H9 (cell line): ENCODE measurements at regions not wholly inside any gene's neighbourhood (a gene's known extent, or its start where the extent isn't known, plus 50 kb on each side); places are given as distances from the start of the nearest gene placed in this dataset.

Source experiments
- DNase-seq: peaks from one replicate; pipeline ENCODE4 v3.0.0-alpha.2; 2017
- H2AFZ ChIP-seq: one replicate; pipeline ENCODE4 v1.6.1; 2013; ENCODE audit warnings: mild to moderate bottlenecking, low read length, control low read depth, moderate library complexity
- H2AK5ac ChIP-seq: 2 replicates; pipeline ENCODE4 v1.6.1; 2013; ENCODE audit warnings: low read length, control low read depth, mixed read lengths; ENCODE audit not compliant: insufficient read length
- H2BK120ac ChIP-seq: one replicate; pipeline ENCODE4 v1.6.1; 2013; ENCODE audit warnings: low read depth, mild to moderate bottlenecking, low read length, control low read depth, inconsistent platforms; ENCODE audit not compliant: poor library complexity, severe bottlenecking
- H2BK12ac ChIP-seq: 2 replicates; pipeline ENCODE4 v1.6.1; 2013; ENCODE audit warnings: low read length, control low read depth, mixed read lengths, low read depth; ENCODE audit not compliant: insufficient read length
- H2BK15ac ChIP-seq: 2 replicates; pipeline ENCODE4 v1.6.1; 2013; ENCODE audit warnings: low read depth, low read length, control low read depth
- H2BK20ac ChIP-seq: one replicate; pipeline ENCODE4 v1.6.1; 2013; ENCODE audit warnings: low read depth, mild to moderate bottlenecking, low read length, control low read depth, inconsistent platforms; ENCODE audit not compliant: poor library complexity, severe bottlenecking
- H2BK5ac ChIP-seq: 2 replicates; pipeline ENCODE4 v1.6.1; 2013; ENCODE audit warnings: low read length, control low read depth, mixed read lengths; ENCODE audit not compliant: insufficient read length
- H3K14ac ChIP-seq: 2 replicates; pipeline ENCODE4 v1.6.1; 2013; ENCODE audit warnings: low read length, control low read depth; ENCODE audit not compliant: insufficient read depth
- H3K18ac ChIP-seq: 2 replicates; pipeline ENCODE4 v1.6.1; 2013; ENCODE audit warnings: low read depth, mild to moderate bottlenecking, mixed read lengths, low read length, control low read depth; ENCODE audit not compliant: insufficient read length
- H3K23ac ChIP-seq: 2 replicates; pipeline ENCODE4 v1.6.1; 2013; ENCODE audit warnings: low read length, control low read depth, mixed read lengths, low read depth; ENCODE audit not compliant: insufficient read length
- H3K23me2 ChIP-seq: 2 replicates; pipeline ENCODE4 v1.6.1; 2013; ENCODE audit warnings: low read depth, mild to moderate bottlenecking, mixed read lengths, low read length, control low read depth; ENCODE audit not compliant: insufficient read length, poor library complexity, severe bottlenecking
- H3K27ac ChIP-seq: 2 replicates; pipeline ENCODE4 v1.5.1; 2013; ENCODE audit warnings: low read length, control low read depth, mixed read lengths, low read depth; ENCODE audit not compliant: insufficient read length
- H3K27me3 ChIP-seq: 2 replicates; pipeline ENCODE4 v1.6.1; 2013; ENCODE audit warnings: low read length, control low read depth, inconsistent platforms; ENCODE audit not compliant: insufficient read depth
- H3K4ac ChIP-seq: 2 replicates; pipeline ENCODE4 v1.6.1; 2013; ENCODE audit warnings: low read depth, mild to moderate bottlenecking, control low read depth, inconsistent platforms, low read length, moderate library complexity
- H3K4me1 ChIP-seq: 2 replicates; pipeline ENCODE4 v1.6.1; 2013; ENCODE audit warnings: low read length, control low read depth, inconsistent platforms; ENCODE audit not compliant: insufficient read depth
- H3K4me2 ChIP-seq: 2 replicates; pipeline ENCODE4 v1.6.1; 2013; ENCODE audit warnings: low read length, control low read depth, mixed read lengths; ENCODE audit not compliant: insufficient read length, insufficient read depth
- H3K56ac ChIP-seq: 2 replicates; pipeline ENCODE4 v1.6.1; 2013; ENCODE audit warnings: low read depth, mild to moderate bottlenecking, mixed read lengths, low read length, control low read depth; ENCODE audit not compliant: insufficient read length
- H3K79me1 ChIP-seq: 2 replicates; pipeline ENCODE4 v1.6.1; 2013; ENCODE audit warnings: low read depth, mild to moderate bottlenecking, moderate library complexity, low read length, control low read depth, inconsistent platforms; ENCODE audit not compliant: insufficient read depth, poor library complexity, severe bottlenecking
- H3K79me2 ChIP-seq: 2 replicates; pipeline ENCODE4 v1.6.1; 2013; ENCODE audit warnings: low read length, control low read depth, inconsistent platforms; ENCODE audit not compliant: insufficient read depth
- H3K9ac ChIP-seq: 2 replicates; pipeline ENCODE4 v1.6.1; 2013; ENCODE audit warnings: low read length, control low read depth, mixed read lengths; ENCODE audit not compliant: insufficient read length; ENCODE audit errors: extremely low read depth
- H3K9me3 ChIP-seq: one replicate; pipeline ENCODE4 v1.6.1; 2013; ENCODE audit warnings: low read depth, low read length, inconsistent platforms; ENCODE audit not compliant: control insufficient read depth
- H3T11ph ChIP-seq: one replicate; pipeline ENCODE4 v1.6.1; 2013; ENCODE audit warnings: mild to moderate bottlenecking, low read length, control low read depth, inconsistent platforms
- H4K20me1 ChIP-seq: one replicate; pipeline ENCODE4 v1.6.1; 2013; ENCODE audit not compliant: control insufficient read depth, insufficient read length, insufficient read depth
- H4K5ac ChIP-seq: 2 replicates; pipeline ENCODE4 v1.6.1; 2013; ENCODE audit warnings: low read depth, mild to moderate bottlenecking, mixed read lengths, low read length, control low read depth; ENCODE audit not compliant: insufficient read length
- H4K8ac ChIP-seq: replicated peaks from 2 replicates; pipeline ENCODE4 v1.6.1; 2013; ENCODE audit warnings: low read length, control low read depth, mixed read lengths, low read depth; ENCODE audit not compliant: insufficient read length
- H4K91ac ChIP-seq: 2 replicates; pipeline ENCODE4 v1.6.1; 2013; ENCODE audit warnings: low read depth, mild to moderate bottlenecking, moderate library complexity, mixed read lengths, low read length, control low read depth; ENCODE audit not compliant: insufficient read length
- H3K27ac Mint-ChIP-seq, 3 experiments: 2 replicates in 2 of 3; 3 replicates in 1 of 3; pipeline ENCODE4 v1.8.0; 2020 to 2021; ENCODE audit warnings: mixed read lengths in 3 of 3, mild to moderate bottlenecking in 1 of 3, moderate library complexity in 1 of 3
- H3K27me3 Mint-ChIP-seq: 2 replicates; pipeline ENCODE4 v1.8.0; 2021; ENCODE audit warnings: low read depth, mild to moderate bottlenecking, moderate library complexity, mixed read lengths
- H3K36me3 Mint-ChIP-seq, 3 experiments: 2 replicates in 2 of 3; 3 replicates in 1 of 3; pipeline ENCODE4 v1.8.0; 2020 to 2021; ENCODE audit warnings: low read depth in 3 of 3, mixed read lengths in 3 of 3; ENCODE audit not compliant: insufficient read depth in 1 of 3
- H3K4me1 Mint-ChIP-seq, 2 experiments: 2 replicates each; pipeline ENCODE4 v1.8.0; 2020; ENCODE audit warnings: mixed read lengths in 2 of 2
- H3K4me3 Mint-ChIP-seq, 2 experiments: 2 replicates in 1 of 2; 3 replicates in 1 of 2; pipeline ENCODE4 v1.8.0; 2020 to 2021; ENCODE audit warnings: mild to moderate bottlenecking in 2 of 2, mixed read lengths in 2 of 2, moderate library complexity in 1 of 2
- H3K9me3 Mint-ChIP-seq, 2 experiments: 2 replicates in 1 of 2; 3 replicates in 1 of 2; pipeline ENCODE4 v1.8.0; 2020; ENCODE audit warnings: mild to moderate bottlenecking in 2 of 2, mixed read lengths in 2 of 2, moderate library complexity in 1 of 2
- CTCF ChIP-seq: fragments of 200-600 bp; sonication (generic); conservative IDR thresholded peaks from 3 replicates; pipeline ENCODE4 v1.8.0; 2021; ENCODE audit warnings: antibody characterized with exemption, mild to moderate bottlenecking
- WGBS: extraction: QIAGEN DNeasy Blood & Tissue Kit; methylation state at CpG from one replicate; pipeline ENCODE4 v1.1.7; 2013; ENCODE audit warnings: missing lambda C conversion rate, low lambda C conversion rate, mixed read lengths; ENCODE audit not compliant: insufficient read length; ENCODE audit errors: extremely low coverage; 5-methylcytosine and 5-hydroxymethylcytosine counted together

DNA sequence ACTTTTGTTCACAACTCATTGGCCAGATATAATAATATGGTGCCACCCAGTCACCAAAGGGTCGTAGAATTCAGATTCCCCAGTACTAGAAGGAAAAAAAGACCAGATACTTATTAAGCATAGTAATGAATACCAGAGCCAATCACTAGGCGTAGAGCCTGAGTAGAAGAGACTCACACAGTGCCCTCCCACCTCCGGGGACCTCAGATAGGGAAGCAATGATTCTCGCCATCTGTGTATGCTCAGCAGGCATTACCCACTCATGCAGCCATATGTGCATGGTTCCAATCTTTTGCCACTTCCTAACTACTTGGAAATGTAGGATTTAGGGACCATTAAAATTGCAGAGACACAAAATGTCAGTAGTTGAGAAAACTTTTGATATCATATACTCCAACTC lies 85.3 kb downstream of the C11orf87 start:
- Histone ChIP-seq H3K4me1 (no peaks in the 10 kb centered on the region), H4K5ac (no peak overlapping the region), H3K9ac (no peak overlapping the region), H3K14ac (no peak overlapping the region), H3K27me3 (no peaks in the 10 kb centered on the region), H4K8ac (no peak overlapping the region), H3K18ac (no peak overlapping the region), H3K4ac (no peak overlapping the region), H3K4me2 (no peak overlapping the region), H2BK120ac (no peak overlapping the region), H3K9me3 (no peaks in the 10 kb centered on the region), H2BK15ac (no peak overlapping the region), H3K23me2 (no peaks in the 10 kb centered on the region), H2AFZ (no peak overlapping the region), H2BK5ac (no peak overlapping the region), H3T11ph (no peak overlapping the region), H4K91ac (no peak overlapping the region), H3K27ac (no peak overlapping the region), H2BK12ac (no peak overlapping the region), H3K79me1 (no peaks in the 10 kb centered on the region), H2BK20ac (no peak overlapping the region), H2AK5ac (no peak overlapping the region), H3K23ac (no peak overlapping the region), H3K79me2 (no peaks in the 10 kb centered on the region), H3K56ac (no peak overlapping the region), H4K20me1 (no peaks in the 10 kb centered on the region)
- H3K4me1 Mint-ChIP-seq = no peaks in the 10 kb centered on the region
- DNase-seq = no peak
- H3K9me3 Mint-ChIP-seq = no peaks in the 10 kb centered on the region
- no peak overlapping the region; a peak in 1 of 7 replicates for H3K27ac Mint-ChIP-seq
- no peak for TF ChIP-seq CTCF
- H3K36me3 Mint-ChIP-seq = no peaks in the 10 kb centered on the region
- H3K4me3 Mint-ChIP-seq = no peak overlapping the region
- no peaks in the 10 kb centered on the region for H3K27me3 Mint-ChIP-seq
- WGBS = no CpG with 5 or more reads among the region's 4 CpGs
